Esophagus squamous epithelium (tissue), 5 donors: ENCODE measurements at regions not wholly inside any gene's neighbourhood (a gene's known extent, or its start where the extent isn't known, plus 50 kb on each side); places are given as distances from the start of the nearest gene placed in this dataset.

Source experiments
- DNase-seq: peaks from one replicate; lab custom pipeline; 2025; lab: John Stamatoyannopoulos, UW
- H3K27ac ChIP-seq, 4 donors: fragments of 200-600 bp; sonication (generic); one replicate each; pipeline ENCODE4 v1.5.1; 2016 to 2019; ENCODE audit warnings: mild to moderate bottlenecking in 1 of 4
- H3K27me3 ChIP-seq, 4 donors: fragments of 200-600 bp; sonication (generic); 1 replicate in 3 of 4; 2 replicates in 1 of 4; pipeline versions ENCODE4 v1.5.1 to v1.6.0; 2017 to 2021; ENCODE audit warnings: antibody characterized with exemption in 1 of 4
- H3K36me3 ChIP-seq, 3 donors: fragments of 200-600 bp; sonication (generic); one replicate each; pipeline ENCODE4 v1.5.1; 2016 to 2019
- H3K4me1 ChIP-seq, 3 donors: fragments of 200-600 bp; sonication (generic); one replicate each; pipeline ENCODE4 v1.5.1; 2017 to 2019
- H3K4me3 ChIP-seq, 4 donors: fragments of 200-600 bp; sonication (generic); 1 replicate in 3 of 4; 2 replicates in 1 of 4; pipeline ENCODE4 v1.5.1; 2016 to 2019; ENCODE audit warnings: mild to moderate bottlenecking in 2 of 4, moderate library complexity in 1 of 4
- H3K9me3 ChIP-seq, 3 donors: fragments of 200-600 bp; sonication (generic); one replicate each; pipeline ENCODE4 v1.5.1; 2016 to 2019
- POLR2A ChIP-seq, 4 donors: fragments of 450-650 bp; IDR thresholded peaks; one replicate each; pipeline ENCODE4 v1.6.1; 2017; ENCODE audit warnings: antibody characterized with exemption in 4 of 4, mild to moderate bottlenecking in 4 of 4, moderate library complexity in 3 of 4
- WGBS, 2 donors: methylation state at CpG; one replicate each; pipeline ENCODE4 v1.1.5; 2018; 5-methylcytosine and 5-hydroxymethylcytosine counted together
- intact Hi-C: fragments of 100-400 bp; cut with DNase I; formaldehyde crosslinking; loops from one replicate; pipeline ENCODE4 v1.15.0; 2022
- TF ChIP-seq, protein P1 (sequence below), 6 experiments: fragments of 450-650 bp in 4 of 6; fragments of 200-600 bp in 2 of 6; sonication (generic) in 2 of 6; IDR thresholded peaks; one replicate each; pipeline ENCODE4 v1.5.1; 2016 to 2019; ENCODE audit warnings: antibody characterized with exemption in 6 of 6, mild to moderate bottlenecking in 4 of 6, moderate library complexity in 4 of 6
- donor health status: DM: yes; HTN: yes; CAD: no.

DNA sequence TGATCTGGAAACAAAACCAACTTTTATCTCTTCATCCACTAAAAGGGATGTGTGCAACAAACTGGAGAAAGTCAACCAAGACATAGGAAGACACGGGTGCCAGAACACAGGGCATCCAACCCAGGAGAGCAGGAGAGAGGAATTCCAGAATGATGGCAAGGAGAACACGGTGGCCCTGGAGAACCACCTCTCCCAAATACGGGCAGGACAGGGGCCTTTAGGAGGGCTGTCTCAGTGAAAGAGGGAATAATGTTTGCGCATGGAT is 93.4 kb upstream of the EGLN3 start:
- peak overlapping the region in 2 of 4 donors; percentile 53 to 67 for H3K27ac ChIP-seq
- no peak overlapping the region for H3K4me3 ChIP-seq
- 89 to 91% methylated on average over 4 of the region's 4 CpGs for WGBS, 2 donors
- no peak for DNase-seq
- TF ChIP-seq, protein P1, sequence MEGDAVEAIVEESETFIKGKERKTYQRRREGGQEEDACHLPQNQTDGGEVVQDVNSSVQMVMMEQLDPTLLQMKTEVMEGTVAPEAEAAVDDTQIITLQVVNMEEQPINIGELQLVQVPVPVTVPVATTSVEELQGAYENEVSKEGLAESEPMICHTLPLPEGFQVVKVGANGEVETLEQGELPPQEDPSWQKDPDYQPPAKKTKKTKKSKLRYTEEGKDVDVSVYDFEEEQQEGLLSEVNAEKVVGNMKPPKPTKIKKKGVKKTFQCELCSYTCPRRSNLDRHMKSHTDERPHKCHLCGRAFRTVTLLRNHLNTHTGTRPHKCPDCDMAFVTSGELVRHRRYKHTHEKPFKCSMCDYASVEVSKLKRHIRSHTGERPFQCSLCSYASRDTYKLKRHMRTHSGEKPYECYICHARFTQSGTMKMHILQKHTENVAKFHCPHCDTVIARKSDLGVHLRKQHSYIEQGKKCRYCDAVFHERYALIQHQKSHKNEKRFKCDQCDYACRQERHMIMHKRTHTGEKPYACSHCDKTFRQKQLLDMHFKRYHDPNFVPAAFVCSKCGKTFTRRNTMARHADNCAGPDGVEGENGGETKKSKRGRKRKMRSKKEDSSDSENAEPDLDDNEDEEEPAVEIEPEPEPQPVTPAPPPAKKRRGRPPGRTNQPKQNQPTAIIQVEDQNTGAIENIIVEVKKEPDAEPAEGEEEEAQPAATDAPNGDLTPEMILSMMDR (IDR thresholded peaks at IDR 0.05): no peak
- TF ChIP-seq POLR2A (IDR thresholded peaks at IDR 0.05): no peak
- intact Hi-C loops: no loop called here
- H3K9me3 ChIP-seq: no peaks in the 10 kb centered on the region
- no peaks in the 10 kb centered on the region for H3K27me3 ChIP-seq
- H3K36me3 ChIP-seq: no peaks in the 10 kb centered on the region
- peaks cover 0 to 15% (median 0%) of the 10 kb centered on the region in 3 donors for H3K4me1 ChIP-seq

DNA sequence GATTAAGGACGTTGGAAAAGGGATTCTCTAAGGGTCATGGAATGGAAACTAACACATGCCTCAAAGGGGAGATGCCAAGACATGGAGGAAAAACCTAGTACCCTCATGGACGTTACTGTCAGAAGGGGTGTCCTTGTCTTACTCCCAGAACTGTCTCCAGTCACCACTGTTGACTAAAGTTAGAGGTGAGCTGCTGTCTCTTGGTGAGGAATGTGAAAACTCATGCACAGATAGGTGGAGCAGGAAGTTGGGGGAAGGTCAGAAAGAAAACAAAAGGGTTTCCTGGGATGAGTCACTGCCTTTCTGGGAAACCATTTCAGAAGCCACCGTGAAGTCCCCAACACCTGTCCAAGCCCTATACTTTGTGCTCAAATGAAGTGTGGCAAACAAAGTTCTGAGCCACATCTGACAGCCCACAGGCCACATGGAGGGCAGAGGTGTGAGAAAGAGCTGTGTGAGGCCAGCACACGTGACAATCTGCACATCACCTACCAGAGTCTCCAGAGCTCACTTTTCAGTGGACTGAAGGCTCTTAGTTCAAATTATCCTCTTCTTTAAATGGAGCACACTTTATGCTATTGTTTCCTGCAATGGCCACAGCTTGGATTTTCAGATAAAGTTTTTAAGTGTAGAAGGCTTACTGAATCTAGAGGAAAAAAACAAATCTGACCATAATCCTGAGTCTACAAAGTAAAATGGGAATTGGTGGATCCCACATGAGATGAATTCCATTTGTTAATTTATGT is 92.9 kb upstream of the EGLN3 start:
- no peak for TF ChIP-seq POLR2A (IDR thresholded peaks at IDR 0.05)
- TF ChIP-seq, protein P1 (IDR thresholded peaks at IDR 0.05): no peak
- Histone ChIP-seq H3K27ac (peak overlapping the region in 3 of 4 donors; percentile 50 to 67 (median 53)), H3K4me3 (no peak overlapping the region), H3K9me3 (no peaks in the 10 kb centered on the region), H3K36me3 (no peaks in the 10 kb centered on the region), H3K4me1 (peaks cover 0 to 15% (median 0%) of the 10 kb centered on the region in 3 donors), H3K27me3 (no peaks in the 10 kb centered on the region)
- no peak for DNase-seq
- intact Hi-C loops: no loop called here
- WGBS, 2 donors: 24 to 26% methylated on average over 4 of the region's 4 CpGs

DNA sequence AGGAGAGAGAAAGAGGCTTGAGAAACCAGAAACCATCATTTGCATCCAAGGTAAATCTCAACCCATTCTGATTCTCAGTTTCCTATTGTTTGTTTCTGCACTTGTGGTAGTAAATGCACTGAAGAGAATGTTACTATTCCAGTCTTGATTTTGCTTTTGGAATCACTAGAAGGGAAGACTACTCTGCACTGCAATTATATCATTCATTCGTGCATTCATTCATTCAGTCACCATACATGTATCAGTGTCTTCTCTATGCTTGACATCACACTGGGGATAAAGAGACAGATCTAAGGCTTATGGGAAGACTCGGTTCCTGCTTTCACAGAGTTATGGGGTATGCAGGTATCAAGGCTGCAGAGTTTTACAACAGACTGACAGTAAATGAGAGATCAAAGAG is 90.3 kb upstream of the EGLN3 start:
- Histone ChIP-seq H3K4me1 (peaks cover 0 to 18% (median 0%) of the 10 kb centered on the region in 3 donors), H3K9me3 (no peaks in the 10 kb centered on the region), H3K36me3 (no peaks in the 10 kb centered on the region), H3K27ac (no peak overlapping the region), H3K27me3 (no peaks in the 10 kb centered on the region), H3K4me3 (no peak overlapping the region)
- 85 to 92% methylated on average over 2 of the region's 2 CpGs for WGBS, 2 donors
- intact Hi-C loops: no loop called here
- TF ChIP-seq, protein P1 (IDR thresholded peaks at IDR 0.05): no peak
- TF ChIP-seq POLR2A (IDR thresholded peaks at IDR 0.05): no peak
- no peak for DNase-seq

DNA sequence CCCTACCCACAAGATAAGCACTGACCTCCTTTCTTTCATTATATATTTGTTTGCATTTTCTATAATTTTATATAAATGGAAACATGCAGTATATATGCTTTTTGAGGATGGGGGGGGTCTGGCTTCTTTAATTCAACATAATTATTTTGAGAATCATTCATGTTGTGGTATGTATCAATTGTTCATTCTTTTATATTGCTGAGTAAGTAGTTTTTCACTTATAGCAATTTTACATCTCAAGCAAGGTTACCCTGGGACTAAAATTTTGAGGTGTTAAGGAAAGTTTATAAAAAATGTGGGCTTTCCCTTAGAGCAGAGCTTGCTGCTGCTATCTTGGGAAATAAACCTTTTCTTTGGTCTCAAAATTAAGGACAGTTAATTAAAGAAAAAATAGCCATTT is 89.9 kb upstream of the EGLN3 start:
- Histone ChIP-seq H3K9me3 (no peaks in the 10 kb centered on the region), H3K27me3 (no peaks in the 10 kb centered on the region), H3K27ac (no peak overlapping the region), H3K36me3 (no peaks in the 10 kb centered on the region), H3K4me3 (no peak overlapping the region), H3K4me1 (peaks cover 0 to 23% (median 4%) of the 10 kb centered on the region in 3 donors)
- intact Hi-C loops: no loop called here
- TF ChIP-seq, protein P1 (IDR thresholded peaks at IDR 0.05): no peak
- no peak for TF ChIP-seq POLR2A (IDR thresholded peaks at IDR 0.05)
- DNase-seq: no peak

DNA sequence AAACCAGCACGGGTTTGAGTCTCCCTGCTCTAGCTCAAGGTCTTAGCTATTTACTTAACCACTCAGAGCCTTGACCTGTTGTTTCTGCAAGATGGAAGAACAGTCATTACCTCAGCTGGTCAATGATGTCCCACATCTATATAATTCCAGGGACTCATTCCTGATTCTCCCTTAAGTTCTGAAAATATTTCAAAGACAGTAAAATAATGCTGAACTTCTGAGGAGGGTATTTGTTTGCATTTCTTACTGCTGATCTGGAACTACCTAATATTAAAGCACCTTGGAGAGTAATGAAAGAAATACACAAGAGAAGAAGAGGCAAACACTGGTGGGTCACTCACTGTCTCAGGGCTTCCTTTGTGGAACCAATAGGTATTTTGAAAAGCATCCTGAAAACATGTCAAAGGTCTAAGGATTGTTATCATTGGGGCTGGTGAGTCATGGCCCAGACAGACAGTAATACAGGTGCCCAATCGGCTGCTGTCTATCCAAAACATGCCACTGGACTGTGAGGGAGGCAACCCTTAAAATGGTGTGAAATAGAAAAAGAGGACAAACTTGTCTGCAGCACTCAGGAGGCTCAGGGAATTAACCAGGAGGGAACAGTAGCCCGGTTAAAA is 88.7 kb upstream of the EGLN3 start:
- Histone ChIP-seq H3K4me1 (peaks cover 6 to 35% (median 12%) of the 10 kb centered on the region in 3 donors), H3K27me3 (no peaks in the 10 kb centered on the region), H3K36me3 (no peaks in the 10 kb centered on the region), H3K4me3 (no peak overlapping the region), H3K9me3 (no peaks in the 10 kb centered on the region), H3K27ac (no peak overlapping the region)
- DNase-seq: no peak
- intact Hi-C loops: no loop called here
- WGBS, 2 donors: 58 to 74% methylated on average over 3 of the region's 3 CpGs
- TF ChIP-seq POLR2A (IDR thresholded peaks at IDR 0.05): no peak
- TF ChIP-seq, protein P1 (IDR thresholded peaks at IDR 0.05): no peak
